CD4-positive, alpha-beta T cell treated with Interleukin-17A for 4 hours (primary cell): ENCODE measurements at regions not wholly inside any gene's neighbourhood (a gene's known extent, or its start where the extent isn't known, plus 50 kb on each side); places are given as distances from the start of the nearest gene placed in this dataset.

Experiments used
- DNase-seq: peaks from one replicate; pipeline ENCODE4 v3.0.0-alpha.2; 2020; ENCODE audit warnings: mixed read lengths

DNA sequence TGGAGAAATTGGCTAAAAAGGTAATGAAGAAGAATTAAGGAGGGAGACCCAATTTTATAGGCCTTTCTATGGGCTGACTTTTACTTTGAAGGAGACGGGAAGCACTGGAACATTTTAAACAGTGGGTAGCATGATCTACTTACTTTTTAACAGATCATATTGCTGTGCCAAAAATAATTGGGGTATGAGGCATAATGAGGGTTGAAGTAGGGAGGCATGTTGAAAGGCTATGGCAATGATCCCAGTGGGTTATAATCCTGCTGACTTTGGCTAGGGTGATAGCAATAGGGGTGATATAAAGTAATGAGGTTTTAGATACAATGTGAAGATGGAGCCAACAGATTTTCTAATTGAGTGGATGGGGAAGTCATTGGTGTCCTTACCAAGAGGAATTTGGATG is 73.2 kb downstream of the GPR37 start:
- no peak for DNase-seq

DNA sequence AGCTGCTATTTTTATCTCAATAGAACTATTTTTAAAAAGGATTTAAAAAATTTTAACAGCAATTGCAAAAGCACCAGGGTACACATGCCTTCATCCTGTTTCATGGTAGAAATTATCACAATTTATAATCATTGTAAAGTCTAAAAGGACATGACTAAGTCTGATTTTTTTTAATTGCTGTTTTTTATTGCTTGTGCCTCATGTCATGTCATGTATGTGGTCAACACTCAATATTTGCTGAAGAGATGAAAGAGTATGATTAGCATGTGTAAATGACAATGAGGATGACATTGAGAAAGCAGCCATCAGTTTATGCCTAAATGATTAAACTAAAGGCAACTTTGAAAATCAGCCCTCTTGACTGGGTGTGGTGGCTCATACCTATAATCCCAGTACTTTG is 74.8 kb downstream of the GPR37 start:
- DNase-seq, result no peak

DNA sequence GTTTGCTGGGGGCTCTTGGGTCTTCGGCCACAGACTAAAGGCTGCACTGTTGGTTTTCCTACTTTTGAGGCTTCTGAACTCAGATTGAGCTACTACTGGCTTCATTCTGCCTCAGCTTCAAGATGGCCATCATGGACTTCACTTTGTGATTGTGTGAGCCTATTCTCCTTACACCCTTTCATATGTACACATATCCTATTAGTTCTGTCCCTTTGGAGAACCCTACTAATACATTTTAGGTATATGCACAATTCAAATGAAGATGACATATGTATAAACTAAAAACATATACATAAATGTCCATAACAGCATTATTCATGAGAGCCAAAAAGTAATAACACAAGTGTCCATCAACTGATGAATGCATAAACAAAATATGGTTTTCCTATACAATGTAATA is 75.7 kb downstream of the GPR37 start:
- no peak for DNase-seq

DNA sequence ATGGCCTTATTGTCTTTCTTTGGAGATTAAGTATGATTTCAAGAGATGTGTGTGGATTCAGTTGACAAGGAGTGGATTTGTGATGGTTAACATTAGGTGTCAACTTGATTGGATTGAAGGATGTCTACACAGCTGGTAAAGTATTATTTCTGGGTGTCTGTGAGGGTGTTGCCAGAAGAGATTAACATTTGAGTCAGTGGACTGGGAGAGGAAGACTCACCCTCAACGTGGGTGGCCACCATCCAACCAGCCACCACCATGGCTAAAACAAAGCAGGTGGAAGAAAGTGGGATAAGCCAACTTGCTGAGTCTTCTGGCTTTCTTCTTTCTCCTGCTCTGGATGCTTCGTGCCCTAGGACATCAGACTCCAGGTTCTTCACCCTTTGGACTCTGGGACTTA is 76.1 kb downstream of the GPR37 start:
- DNase-seq, result no peak

DNA sequence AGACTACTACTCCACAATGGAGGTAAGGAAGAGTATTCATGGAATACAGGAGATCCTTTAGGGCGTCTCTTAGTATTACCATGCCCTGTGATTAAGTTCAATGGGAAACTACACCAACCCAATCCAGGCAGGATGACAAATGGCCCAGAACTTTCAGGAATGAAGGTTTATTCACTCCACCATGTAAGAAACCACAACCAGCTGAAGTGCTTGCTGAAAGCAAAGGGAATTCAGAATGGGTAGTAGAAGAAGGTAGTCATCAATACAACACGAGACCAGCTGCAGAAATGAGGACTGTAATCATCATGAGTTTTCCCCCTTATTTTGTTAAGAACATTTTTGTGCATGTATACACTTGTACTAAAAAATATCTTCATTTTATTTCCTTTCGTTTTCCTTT is 76.6 kb downstream of the GPR37 start:
- no peak for DNase-seq

DNA sequence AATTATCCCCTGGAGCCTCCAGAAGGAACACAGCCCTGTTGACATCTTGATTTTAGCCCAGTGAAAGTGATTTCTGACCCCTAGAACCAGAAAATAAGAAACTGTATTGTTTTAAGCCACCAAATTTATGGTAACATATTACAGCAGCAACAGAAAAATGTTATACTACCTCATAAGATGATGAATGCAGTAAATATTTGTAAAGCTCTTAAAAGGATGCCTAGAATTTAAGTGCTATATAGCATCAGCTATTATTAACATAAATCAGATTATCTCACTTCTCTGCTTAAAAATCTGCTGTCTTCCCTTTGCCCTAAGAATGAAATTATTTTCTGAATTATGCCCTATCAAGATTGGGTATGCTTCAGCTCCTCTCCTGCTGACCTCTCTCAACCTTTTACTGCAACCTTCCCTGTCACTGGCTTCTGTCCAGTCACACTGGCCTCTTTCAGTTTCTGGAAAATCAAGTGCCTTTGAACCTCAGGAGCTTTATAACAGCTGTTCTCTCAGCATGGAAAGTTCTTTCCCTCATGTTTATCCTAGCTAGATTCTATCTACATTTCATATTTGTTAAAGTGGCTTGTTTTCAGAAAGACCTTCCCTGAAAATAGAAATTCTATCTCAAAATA is 78.9 kb downstream of the GPR37 start:
- DNase-seq, result no peak

DNA sequence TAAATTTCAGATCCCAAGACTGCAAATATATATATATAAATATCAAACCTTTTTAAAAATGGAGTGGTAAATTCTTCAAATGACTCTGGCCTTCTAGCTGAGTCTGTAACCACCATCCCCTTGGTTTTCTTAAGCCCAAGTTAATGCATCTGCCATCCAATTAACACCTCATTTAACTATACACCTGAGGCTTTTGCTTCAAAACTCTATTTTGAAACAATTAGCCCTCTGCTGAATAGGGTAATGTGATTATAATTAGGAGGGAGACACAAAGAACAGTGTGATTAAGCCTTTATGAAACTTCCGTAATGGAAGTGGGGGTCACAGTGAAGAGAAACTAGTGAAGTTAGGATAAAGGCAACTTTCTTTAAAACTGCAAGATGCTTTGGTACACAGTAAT is 83.6 kb downstream of the GPR37 start:
- no peak for DNase-seq

DNA sequence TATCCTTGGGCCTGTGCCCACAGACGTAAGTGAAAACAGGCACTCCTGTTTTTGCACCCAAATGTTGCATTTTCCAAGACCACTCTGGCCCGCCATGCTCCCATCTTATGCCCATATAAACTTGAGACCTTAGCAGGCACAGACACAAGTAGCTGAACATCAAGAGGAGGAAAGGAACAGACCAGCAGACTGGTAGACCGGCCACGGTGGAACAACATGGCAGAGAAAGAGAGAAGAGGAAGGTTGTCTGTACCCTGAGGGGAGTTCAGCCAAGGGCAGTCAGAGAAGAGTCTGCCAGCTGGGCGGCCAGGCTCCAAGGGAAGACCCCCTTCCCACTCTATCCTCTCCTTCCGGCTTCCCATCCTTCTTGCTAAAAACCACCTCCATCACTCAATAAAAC is 85.3 kb downstream of the GPR37 start:
- no peak for DNase-seq

DNA sequence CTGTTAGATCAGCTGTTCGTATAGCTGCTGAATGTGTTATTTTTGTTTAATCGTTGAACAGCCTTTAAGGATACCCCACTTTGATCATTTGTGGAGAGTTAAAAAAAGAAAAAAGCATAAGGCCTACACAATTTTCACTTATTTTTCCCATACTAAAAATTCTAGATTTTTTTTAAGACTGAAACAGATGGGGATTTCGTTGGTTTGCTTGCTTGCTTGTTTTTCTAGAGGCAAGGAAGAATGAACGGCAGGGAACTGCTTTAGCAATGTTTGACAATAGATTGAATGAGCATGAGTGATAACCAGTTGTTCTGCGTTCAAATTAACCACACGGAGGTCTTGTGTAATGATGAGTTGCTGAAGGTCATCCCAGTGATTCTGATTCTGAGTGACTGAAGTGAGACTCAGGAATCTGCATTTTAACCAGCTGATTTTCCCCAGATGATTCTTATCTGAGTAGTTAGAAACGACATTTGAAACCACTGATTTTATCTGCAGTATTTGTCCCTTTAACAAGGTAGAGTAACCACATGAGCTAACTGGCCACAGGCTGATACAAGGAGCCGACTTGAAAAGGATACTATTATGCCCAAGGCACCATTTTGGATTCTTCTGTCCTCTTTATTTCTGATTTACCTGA is 85.9 kb downstream of the GPR37 start:
- DNase-seq, result no peak

DNA sequence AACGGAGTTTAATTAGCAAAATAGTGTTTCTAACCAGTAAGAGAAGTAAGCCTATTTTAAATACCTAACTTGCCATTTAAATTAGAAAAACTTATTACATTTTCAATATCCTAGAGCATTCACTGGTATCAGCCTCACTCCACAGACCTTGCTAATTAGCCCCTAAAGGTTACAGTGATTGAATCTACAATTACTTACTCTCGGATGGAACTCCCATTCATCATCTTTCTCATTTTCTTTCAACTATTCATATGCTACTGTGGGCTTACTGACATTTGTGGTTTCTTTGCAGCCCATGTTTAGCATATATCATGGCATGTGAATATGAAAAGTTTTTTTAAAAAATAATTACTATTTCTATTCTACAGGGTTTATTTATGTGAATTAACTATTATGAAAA is 86.4 kb downstream of the GPR37 start:
- DNase-seq, result no peak

DNA sequence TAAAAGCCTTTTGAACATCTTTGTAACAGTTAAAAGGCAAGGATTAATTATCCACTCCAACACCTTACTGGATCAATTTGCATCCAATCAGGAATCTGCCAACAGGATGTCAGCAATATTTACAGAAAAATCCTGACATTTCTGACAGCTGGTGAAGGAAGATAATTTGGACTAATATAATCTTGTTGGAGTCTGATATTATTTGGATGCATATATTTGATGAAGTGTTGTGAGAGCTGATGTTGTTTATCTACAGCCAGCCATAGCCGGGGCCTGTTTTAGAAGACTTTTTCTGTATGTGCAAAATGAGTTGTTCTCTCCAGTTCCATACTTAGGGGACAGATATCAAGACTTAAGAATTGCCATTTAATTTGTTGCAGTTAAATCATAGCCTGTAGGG is 91.1 kb downstream of the GPR37 start:
- no peak for DNase-seq

DNA sequence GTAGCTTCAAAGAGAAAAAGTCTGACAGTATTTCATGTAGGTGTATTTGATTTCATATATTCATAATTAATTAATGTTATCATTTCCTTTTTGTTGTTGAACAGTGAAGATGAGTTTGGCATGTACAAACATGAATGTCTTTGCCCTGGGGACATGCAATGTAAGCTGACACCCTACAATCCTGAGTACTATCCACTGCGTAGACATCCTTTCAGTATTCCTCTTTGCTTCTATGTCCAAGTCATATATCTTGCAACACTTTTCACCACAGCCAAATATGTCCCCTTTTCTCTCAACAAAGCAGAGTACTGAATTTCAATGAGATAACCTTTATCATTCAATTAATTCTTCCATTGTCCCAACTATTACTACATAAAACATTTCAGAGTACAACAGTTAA is 93.6 kb downstream of the GPR37 start:
- no peak for DNase-seq

DNA sequence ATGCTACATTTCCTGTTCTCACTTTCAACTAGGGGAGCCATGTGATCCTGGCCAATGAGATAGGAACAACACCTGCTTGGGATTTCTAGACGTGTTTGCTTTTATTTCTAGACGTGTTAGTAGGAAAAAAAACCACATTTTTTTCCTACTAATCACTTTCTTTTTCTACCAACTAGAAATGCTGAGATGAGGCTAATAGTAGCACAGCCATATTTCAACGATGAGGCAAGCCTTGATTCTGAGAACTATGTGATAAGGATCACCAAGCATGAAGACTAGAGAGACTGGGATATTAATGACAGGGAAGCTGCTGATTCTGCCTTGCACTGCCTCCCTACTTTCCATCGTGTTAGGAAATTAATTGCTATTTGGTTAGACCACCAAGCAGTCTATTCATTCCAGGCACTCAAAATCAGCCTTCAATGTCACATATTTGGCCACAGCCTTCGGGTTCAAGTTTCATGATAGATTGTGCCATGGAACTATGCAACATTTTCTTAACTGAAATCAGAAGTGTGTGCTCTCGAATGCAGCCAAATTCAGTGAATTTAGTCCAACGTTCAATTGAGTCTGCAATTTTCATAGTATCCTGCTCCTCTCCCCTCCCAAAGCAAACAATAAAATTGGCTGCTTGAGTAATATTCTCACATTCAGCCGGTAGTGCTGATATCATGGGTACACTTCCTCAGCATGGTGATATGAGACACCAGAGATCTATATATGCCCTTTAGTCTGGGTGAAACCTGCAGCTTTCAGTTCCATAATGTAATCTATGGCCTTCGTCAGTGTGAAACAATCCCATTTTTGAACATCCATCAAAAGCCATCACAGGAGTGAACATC is 98.1 kb downstream of the GPR37 start:
- DNase-seq, result no peak

DNA sequence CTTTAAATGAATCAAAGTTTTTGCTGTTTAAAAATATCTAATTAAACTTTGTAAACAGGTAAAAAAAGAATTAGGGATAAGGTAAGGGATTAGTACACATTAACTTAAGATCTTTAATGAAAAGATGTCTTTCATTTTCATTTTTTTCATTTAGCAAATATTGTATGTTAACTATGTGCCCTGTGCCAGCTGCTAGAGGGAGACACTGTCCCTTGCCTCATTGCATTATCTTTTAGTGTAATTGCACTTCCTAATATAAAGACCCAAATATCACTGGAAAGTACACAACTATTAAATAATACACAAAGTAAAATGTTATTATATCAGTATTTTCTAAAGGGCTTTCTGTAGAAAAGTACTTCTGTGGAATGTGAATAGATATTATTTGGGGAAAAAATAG is 102.7 kb downstream of the GPR37 start:
- DNase-seq, result no peak

DNA sequence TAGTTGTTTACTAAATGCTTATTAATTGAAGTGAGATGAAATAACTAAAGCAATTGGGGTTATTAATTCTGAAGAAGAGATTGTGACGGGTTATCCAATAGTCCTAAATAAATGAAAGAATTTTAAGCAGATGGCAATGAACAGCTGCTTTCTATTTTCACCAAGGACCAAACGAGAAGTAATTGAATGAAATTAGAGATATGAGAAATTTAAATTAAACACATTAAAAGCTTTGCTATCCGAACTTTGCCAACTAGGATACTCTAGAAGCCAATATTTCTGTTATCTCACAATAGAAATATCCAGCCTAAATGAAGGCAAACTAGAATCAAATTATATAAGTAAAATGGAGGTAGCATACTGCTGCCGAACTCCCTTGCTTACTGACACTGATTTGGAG is 103.2 kb downstream of the GPR37 start:
- DNase-seq, result no peak

DNA sequence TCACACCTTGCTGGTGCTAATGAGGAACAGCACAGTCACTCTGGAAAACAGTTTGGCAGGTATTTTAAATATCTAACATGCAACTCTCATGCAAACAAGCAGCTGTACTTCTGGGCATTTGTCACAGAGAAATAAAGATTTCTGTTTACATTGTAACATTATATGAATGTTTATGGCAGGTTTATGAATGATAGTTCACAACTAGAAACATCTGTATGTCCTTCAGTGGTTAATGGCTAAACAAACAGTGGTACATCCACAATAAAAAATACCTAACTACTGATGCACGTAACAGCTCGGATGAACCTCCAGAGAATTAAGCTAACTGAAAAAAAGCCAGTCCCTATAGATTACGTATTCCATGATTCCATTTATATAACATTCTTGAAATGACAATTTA is 109.6 kb downstream of the GPR37 start:
- no peak for DNase-seq

DNA sequence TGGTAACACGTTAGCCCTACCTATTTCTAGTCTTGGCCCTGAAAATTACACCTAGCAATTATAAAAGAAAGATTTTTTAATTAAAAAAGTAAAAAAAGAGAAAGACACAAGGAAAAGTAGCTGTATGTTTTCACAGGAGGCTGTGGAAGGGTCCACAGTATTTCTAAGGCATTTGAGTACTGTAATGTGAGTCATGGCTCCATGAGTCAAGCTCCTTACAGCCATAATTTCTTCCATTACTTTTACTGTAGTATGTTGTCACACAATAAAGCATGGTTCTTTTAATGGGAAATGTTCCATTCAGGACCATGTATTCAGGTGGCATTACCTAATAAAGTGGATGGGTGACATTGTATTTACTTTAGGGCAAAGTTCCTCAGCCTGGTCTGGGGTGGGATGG is 113.4 kb downstream of the GPR37 start:
- DNase-seq, result no peak

DNA sequence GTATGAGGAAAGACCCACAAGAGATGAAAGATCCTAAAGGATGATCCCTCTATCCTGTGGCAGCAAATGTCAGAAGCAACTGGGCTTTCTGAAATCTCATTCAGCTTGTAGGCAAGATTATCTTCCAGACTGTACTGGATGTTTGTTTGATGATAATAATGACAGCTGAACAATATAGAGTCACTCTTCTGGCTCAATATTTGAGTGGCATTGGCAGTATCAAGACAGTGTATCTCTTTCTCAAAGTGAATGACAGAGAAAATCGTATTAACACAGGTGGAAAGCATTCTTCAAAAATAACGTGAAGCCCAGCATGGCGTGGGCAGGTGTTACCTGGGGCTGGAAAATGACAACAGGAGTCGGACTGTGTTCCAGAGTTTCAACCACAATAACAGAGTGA is 114.5 kb downstream of the GPR37 start:
- DNase-seq, result no peak

DNA sequence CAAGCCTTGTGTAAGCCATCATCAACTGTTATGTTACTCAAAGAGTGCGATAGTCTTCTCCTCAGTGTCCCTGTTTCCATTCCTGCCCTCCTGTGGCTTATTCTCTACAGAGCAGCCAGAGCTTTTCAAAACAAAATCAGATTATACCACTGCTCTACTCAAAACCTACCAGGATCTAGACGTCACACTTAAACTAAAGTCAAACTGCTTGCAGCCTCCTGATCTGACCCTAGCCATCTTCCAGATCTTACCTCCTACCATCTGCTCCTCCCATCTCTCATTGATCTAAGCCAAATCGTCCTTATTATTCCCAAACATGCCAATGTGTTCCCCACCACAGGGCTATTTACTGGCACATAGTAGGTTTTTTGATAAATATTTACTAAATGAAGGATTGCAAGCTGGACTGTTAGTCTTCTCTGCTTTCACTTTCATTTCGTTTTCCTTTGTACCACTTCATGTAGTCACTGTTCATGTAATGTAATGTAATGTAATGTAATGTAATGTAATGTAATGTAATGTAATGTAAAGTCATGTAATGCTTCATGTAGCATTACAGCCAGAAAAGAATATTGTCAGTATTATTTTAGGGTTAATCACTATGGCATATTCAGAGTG is 116.1 kb downstream of the GPR37 start:
- DNase-seq, result no peak

DNA sequence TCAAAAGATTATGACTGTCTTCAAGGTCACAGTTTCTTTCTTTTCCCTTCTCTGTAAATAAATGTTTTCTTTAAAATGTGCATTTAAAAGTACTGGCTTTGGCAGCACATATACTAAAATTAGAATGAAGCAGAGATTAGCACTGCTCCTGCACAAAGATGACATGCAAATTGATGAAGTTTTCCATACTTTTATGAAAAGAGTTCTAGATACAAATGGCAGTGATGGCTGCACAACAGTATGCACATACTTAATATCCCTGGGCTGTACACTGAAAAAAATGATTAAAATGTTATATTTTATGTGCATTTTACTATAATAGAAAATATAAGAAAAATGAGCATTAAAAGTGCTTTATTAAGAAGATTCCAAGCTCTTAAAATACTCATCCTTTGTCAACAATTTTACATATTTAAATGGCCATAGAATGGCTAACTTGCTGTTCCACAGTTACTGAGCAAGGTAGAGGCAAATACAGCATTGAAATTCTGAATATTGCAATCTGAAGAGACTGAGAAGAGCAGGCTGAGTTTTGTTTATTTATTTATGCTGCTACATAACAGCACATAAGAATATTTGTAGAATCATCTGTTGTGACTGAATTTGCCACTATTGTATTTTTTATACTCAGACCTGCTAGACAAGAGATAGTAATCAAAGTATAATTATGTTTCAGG is 117.8 kb downstream of the GPR37 start:
- DNase-seq, result no peak

DNA sequence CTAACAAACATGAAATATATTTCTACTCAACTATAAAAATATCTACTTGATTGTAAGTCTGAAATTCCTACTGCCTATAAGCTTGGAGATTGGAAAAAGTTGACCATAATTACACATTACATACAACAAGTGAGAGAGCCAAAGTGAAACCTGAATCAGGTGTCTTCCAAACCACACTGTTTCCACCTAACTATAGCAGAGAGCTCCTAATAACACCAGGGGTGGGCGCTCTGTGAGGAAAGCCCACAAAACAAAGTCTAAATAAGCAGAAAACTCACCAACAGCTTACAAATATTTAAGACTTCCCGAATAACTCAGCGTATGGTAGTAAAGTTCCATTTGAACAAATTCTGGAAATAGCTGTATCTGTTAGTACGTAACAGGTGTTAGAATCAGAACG is 119.9 kb downstream of the GPR37 start:
- no peak for DNase-seq

DNA sequence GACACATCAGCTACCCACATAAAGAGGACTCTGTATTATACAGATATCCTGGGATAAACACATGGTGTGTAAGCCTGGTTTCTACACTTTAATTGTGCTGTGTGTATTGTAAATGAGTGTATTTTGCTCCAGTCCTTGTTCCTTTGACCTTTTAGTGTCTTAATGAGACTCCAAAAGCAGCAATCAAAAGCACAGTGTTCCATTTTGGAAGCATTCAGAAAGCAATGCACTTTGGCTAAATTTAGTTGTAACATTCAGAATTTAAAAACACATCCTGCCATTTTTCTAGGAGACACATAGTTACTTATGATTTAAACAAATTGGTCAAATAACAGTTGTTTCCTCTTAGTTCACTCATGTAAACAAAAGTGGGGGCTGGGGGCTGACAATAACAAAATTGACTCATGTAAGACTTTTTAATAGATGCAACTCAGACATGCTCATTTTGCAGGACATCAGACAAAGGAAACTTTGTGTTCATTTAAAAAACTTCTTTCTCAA is 122.2 kb downstream of the GPR37 start:
- no peak for DNase-seq

DNA sequence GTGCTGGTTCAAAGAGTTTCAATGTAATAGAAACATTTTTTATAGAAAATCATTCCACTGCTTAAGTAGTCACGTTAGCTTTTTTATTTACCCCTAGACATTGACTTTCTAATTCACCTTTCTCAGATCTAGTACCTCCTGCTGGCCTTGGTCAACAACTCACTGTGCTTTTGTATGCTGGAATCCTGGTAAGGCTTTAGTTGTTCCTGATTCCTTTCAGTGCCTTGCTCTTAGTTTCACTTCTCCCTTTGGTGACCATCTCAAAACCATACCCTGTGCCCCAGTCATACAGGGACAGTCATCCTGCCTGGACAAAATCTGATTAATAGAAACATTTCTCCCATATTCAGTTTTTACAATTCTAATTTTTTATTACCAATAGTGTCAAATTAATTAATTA is 130.2 kb downstream of the GPR37 start:
- DNase-seq, result no peak
